Tibial artery (tissue), 4 donors: ENCODE measurements at regions not wholly inside any gene's neighbourhood (a gene's known extent, or its start where the extent isn't known, plus 50 kb on each side); places are given as distances from the start of the nearest gene placed in this dataset.

ENCODE experiments used
- DNase-seq, 2 donors: peaks; one replicate each; pipeline ENCODE4 v3.0.0-alpha.2; 2019
- H3K27ac ChIP-seq, 2 donors: fragments of 200-600 bp; sonication (generic) in 1 of 2; 1 replicate in 1 of 2; 2 replicates in 1 of 2; pipeline ENCODE4 v1.5.1; 2018 to 2019; ENCODE audit warnings: mild to moderate bottlenecking in 1 of 2
- H3K27me3 ChIP-seq, 2 donors: fragments of 200-600 bp; sonication (generic) in 1 of 2; one replicate each; pipeline versions ENCODE4 v1.5.1 to v1.6.0; 2016 to 2019
- H3K36me3 ChIP-seq, 3 donors: fragments of 200-600 bp; sonication (generic) in 2 of 3; one replicate each; pipeline ENCODE4 v1.5.1; 2016 to 2019; ENCODE audit warnings: mild to moderate bottlenecking in 2 of 3
- H3K4me1 ChIP-seq, 4 donors: fragments of 200-600 bp; sonication (generic) in 2 of 4; 1 replicate in 3 of 4; 2 replicates in 1 of 4; pipeline ENCODE4 v1.5.1; 2016 to 2019
- H3K4me3 ChIP-seq, 2 donors: fragments of 200-600 bp; sonication (generic) in 1 of 2; 1 replicate in 1 of 2; 2 replicates in 1 of 2; pipeline ENCODE4 v1.5.1; 2018 to 2019; ENCODE audit warnings: mild to moderate bottlenecking in 2 of 2
- H3K9me3 ChIP-seq, 3 donors: fragments of 200-600 bp; sonication (generic) in 1 of 3; one replicate each; pipeline ENCODE4 v1.5.1; 2016 to 2019
- intact Hi-C: fragments of 100-400 bp; cut with DNase I; formaldehyde crosslinking; loops from one replicate; pipeline ENCODE4 v1.15.0; 2023; ENCODE audit warnings: low total_unique reads
- TF ChIP-seq, protein P1 (sequence below), 2 experiments: fragments of 200-600 bp in 1 of 2; fragments of 450-650 bp in 1 of 2; IDR thresholded peaks; one replicate each; pipeline ENCODE4 v1.5.1; 2017 to 2019; ENCODE audit warnings: antibody characterized with exemption in 2 of 2, mild to moderate bottlenecking in 1 of 2, moderate library complexity in 1 of 2

- Histone ChIP-seq H3K9me3 (no peaks in the 10 kb centered on the region), H3K4me1 (peaks cover 0 to 8% (median 0%) of the 10 kb centered on the region in 4 donors), H3K27ac (no peak overlapping the region), H3K27me3 (no peaks in the 10 kb centered on the region), H3K36me3 (no peaks in the 10 kb centered on the region), H3K4me3 (no peak overlapping the region)
- DNase-seq = no peak
- intact Hi-C loops = no loop called here
- TF ChIP-seq, protein P1, sequence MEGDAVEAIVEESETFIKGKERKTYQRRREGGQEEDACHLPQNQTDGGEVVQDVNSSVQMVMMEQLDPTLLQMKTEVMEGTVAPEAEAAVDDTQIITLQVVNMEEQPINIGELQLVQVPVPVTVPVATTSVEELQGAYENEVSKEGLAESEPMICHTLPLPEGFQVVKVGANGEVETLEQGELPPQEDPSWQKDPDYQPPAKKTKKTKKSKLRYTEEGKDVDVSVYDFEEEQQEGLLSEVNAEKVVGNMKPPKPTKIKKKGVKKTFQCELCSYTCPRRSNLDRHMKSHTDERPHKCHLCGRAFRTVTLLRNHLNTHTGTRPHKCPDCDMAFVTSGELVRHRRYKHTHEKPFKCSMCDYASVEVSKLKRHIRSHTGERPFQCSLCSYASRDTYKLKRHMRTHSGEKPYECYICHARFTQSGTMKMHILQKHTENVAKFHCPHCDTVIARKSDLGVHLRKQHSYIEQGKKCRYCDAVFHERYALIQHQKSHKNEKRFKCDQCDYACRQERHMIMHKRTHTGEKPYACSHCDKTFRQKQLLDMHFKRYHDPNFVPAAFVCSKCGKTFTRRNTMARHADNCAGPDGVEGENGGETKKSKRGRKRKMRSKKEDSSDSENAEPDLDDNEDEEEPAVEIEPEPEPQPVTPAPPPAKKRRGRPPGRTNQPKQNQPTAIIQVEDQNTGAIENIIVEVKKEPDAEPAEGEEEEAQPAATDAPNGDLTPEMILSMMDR (IDR thresholded peaks at IDR 0.05) = no peak
Measured at GRCh38 chr5:28575368-28575767, 1537.0 kb upstream of the CDH9 start.

GRCh38 chr5:28574606-28575005 lies 1536.2 kb upstream of the CDH9 start:
- intact Hi-C loops = no loop called here
- H3K36me3 ChIP-seq = no peaks in the 10 kb centered on the region
- TF ChIP-seq, protein P1 (IDR thresholded peaks at IDR 0.05) = no peak
- H3K4me3 ChIP-seq = no peak overlapping the region
- H3K4me1 ChIP-seq = peaks cover 0 to 3% (median 0%) of the 10 kb centered on the region in 4 donors
- no peaks in the 10 kb centered on the region for H3K27me3 ChIP-seq
- no peak overlapping the region for H3K27ac ChIP-seq
- no peak for DNase-seq
- H3K9me3 ChIP-seq = no peaks in the 10 kb centered on the region

DNA sequence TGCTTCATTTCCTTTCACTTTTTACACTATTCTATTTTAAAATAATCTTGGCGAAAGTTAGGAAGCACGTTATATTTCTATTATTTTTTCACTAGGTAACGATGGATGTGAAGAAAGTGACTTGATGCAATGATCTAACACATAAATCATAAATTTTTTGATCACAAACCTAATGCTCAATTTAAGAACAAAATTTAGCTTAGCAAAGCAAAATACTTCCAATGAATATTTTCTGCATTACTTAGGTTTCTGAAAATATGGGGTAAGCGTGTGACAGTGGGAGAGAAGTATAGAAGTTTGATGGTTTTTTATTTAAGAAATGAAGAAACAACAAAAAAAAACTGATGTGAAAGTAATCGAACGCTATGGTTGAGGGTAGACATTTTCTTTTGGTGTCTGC lies 1528.7 kb upstream of the CDH9 start:
- H3K4me1 ChIP-seq = no peaks in the 10 kb centered on the region
- intact Hi-C loops = no loop called here
- no peak overlapping the region for H3K27ac ChIP-seq
- no peak for DNase-seq
- H3K4me3 ChIP-seq = no peak overlapping the region
- H3K27me3 ChIP-seq = no peaks in the 10 kb centered on the region
- H3K9me3 ChIP-seq = peaks cover 0 to 7% (median 2%) of the 10 kb centered on the region in 3 donors
- TF ChIP-seq, protein P1 (IDR thresholded peaks at IDR 0.05) = no peak
- H3K36me3 ChIP-seq = no peaks in the 10 kb centered on the region

GRCh38 chr5:28561522-28561921 lies 1523.1 kb upstream of the CDH9 start:
- Histone ChIP-seq H3K27ac (no peak overlapping the region), H3K27me3 (no peaks in the 10 kb centered on the region), H3K4me1 (no peaks in the 10 kb centered on the region), H3K36me3 (no peaks in the 10 kb centered on the region), H3K9me3 (peaks cover 0 to 13% (median 8%) of the 10 kb centered on the region in 3 donors), H3K4me3 (no peak overlapping the region)
- DNase-seq = no peak
- intact Hi-C loops = no loop called here
- TF ChIP-seq, protein P1 (IDR thresholded peaks at IDR 0.05) = no peak

DNA sequence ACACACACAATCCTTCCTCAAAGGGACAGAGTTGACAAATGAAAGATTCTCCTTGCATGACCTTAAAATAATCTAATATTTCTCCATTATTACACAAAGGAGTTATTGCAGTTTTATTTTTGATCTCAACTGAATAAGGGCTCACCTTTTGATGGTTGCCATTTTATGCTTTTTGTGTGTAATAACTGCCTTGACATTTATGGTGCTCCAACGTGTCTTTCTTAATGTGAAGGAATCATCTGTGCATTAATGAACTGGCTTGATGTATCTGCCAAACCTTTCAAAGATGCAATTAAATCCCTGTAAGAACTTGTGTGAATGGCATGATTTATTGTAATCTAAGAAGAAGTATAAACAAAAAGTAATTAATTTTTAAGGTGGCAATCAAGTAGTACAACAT lies 1519.8 kb upstream of the CDH9 start:
- H3K27me3 ChIP-seq = no peaks in the 10 kb centered on the region
- no peak for DNase-seq
- TF ChIP-seq, protein P1 (IDR thresholded peaks at IDR 0.05) = no peak
- no peak overlapping the region for H3K4me3 ChIP-seq
- intact Hi-C loops = no loop called here
- no peaks in the 10 kb centered on the region for H3K4me1 ChIP-seq
- H3K9me3 ChIP-seq = peaks cover 0 to 13% (median 8%) of the 10 kb centered on the region in 3 donors
- no peak overlapping the region for H3K27ac ChIP-seq
- no peaks in the 10 kb centered on the region for H3K36me3 ChIP-seq

GRCh38 chr5:28557114-28557513 lies 1518.7 kb upstream of the CDH9 start:
- Histone ChIP-seq H3K27ac (no peak overlapping the region), H3K27me3 (no peaks in the 10 kb centered on the region), H3K4me1 (no peaks in the 10 kb centered on the region), H3K4me3 (no peak overlapping the region), H3K9me3 (peaks cover 0 to 6% (median 6%) of the 10 kb centered on the region in 3 donors), H3K36me3 (no peaks in the 10 kb centered on the region)
- DNase-seq = no peak
- TF ChIP-seq, protein P1 (IDR thresholded peaks at IDR 0.05) = no peak
- intact Hi-C loops = no loop called here
